Hepatocyte (in vitro differentiated cells): ENCODE measurements at regions not wholly inside any gene's neighbourhood (a gene's known extent, or its start where the extent isn't known, plus 50 kb on each side); places are given as distances from the start of the nearest gene placed in this dataset.

ENCODE experiments used
- CTCF ChIP-seq: fragments of 200-600 bp; sonication (generic); IDR thresholded peaks from 2 replicates; pipeline ENCODE4 v1.5.1; 2016; ENCODE audit warnings: antibody characterized with exemption, mild to moderate bottlenecking; ENCODE audit not compliant: poor library complexity
- EZH2 ChIP-seq: fragments of 200-600 bp; sonication (generic); IDR thresholded peaks from 2 replicates; pipeline ENCODE4 v1.6.1; 2016; ENCODE audit warnings: antibody characterized with exemption, mild to moderate bottlenecking, borderline replicate concordance
- EZH2phosphoT487 ChIP-seq: fragments of 200-600 bp; sonication (generic); IDR thresholded peaks from one replicate; pipeline ENCODE4 v1.6.1; 2018; ENCODE audit warnings: antibody characterized with exemption, mild to moderate bottlenecking, low read depth, moderate library complexity; ENCODE audit not compliant: unreplicated experiment, severe bottlenecking

- TF ChIP-seq CTCF (no peak), EZH2 (no peak), EZH2phosphoT487 (no peak)
These were observed 1349.4 kb downstream of the FSCB start for GRCh38 chr14:43157661-43158060.
